ENCODE measurements at regions not wholly inside any gene's neighbourhood (a gene's known extent, or its start where the extent isn't known, plus 50 kb on each side); places are given as distances from the start of the nearest gene placed in this dataset.

GRCh38 chr1:176341656-176342055 lies 121.3 kb upstream of the PAPPA2 start:
- TF ChIP-seq CTCF (IDR thresholded peaks at IDR 0.05): no peak
- no peak for TF ChIP-seq POLR2A (IDR thresholded peaks at IDR 0.05; ENCODE audit: low read depth)
